Breast epithelium (tissue), 3 donors: ENCODE measurements at regions not wholly inside any gene's neighbourhood (a gene's known extent, or its start where the extent isn't known, plus 50 kb on each side); places are given as distances from the start of the nearest gene placed in this dataset.

Experiments
- CTCF ChIP-seq, 3 donors: fragments of 450-650 bp; IDR thresholded peaks; one replicate each; pipeline ENCODE4 v1.5.1; 2016 to 2017; ENCODE audit warnings: antibody characterized with exemption in 3 of 3, mild to moderate bottlenecking in 3 of 3, moderate library complexity in 3 of 3
- POLR2A ChIP-seq: fragments of 450-650 bp; IDR thresholded peaks from one replicate; pipeline ENCODE4 v1.6.1; 2016; ENCODE audit warnings: antibody characterized with exemption, mild to moderate bottlenecking, moderate library complexity
- POLR2AphosphoS5 ChIP-seq, 3 donors: sonication (generic); formaldehyde crosslinking; IDR thresholded peaks; one replicate each; pipeline ENCODE4 v1.6.1; 2017; ENCODE audit warnings: antibody characterized with exemption in 3 of 3

GRCh38 chr2:199201539-199201938 is 256.2 kb downstream of the SATB2 start:
- TF ChIP-seq CTCF (IDR thresholded peaks at IDR 0.05): no peak
- TF ChIP-seq POLR2A: no peak
- no peak for TF ChIP-seq POLR2AphosphoS5 (IDR thresholded peaks at IDR 0.05)
